ENCODE measurements at regions not wholly inside any gene's neighbourhood (a gene's known extent, or its start where the extent isn't known, plus 50 kb on each side); places are given as distances from the start of the nearest gene placed in this dataset.

DNA sequence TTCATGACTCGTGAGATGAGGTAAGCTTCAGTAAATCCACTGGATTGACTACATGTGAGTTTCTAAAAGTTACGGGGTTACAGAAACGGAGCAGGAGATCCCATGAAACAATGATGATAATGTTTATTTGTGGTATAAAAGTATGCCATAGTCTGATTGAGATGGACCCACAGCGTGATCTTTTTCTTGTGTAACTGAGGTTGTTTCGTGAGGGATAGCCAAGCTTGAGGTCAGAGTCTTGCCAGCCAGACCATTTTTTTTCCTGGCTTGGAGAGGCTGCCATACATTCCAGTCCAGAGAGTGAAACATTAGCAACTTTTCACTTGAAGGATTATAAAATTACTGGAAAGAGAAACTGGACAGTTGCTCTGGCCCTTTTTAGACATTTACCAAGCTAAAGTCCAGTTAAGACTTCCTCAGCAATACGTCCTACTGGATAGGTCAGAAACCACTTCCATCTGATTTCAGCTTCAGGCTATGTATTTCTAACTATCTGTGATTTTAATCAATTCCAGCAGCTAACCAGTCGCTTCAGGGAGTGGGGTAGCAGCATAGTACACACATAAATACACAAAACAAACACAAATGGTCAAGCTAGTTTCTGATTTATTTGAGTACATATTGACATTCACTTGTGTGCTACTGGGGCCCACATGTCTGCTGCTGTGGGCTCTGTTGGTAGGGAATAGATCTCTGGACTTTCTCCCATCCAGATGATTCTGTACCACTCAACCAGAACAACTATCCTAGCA lies 194.6 kb downstream of the POSTN start:
- no peak for DNase-seq

DNA sequence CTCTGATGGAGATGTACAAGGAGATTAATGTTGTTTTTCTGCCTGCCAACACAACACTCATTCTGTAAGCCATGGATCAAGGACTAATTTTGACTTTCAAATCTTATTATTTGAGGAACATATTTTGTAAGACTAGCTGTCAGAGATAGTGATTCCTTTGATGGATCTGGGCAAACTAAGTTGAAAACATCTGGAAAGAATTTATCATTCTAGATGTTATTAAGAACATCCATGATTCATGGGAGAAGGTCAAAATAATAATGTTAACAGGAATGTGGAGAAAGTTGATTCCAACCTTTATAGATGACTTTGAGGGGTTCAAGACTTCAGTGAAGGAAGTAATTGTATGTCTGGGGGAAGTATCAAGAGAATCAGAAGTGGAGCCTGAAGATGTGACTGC lies 196.8 kb downstream of the POSTN start:
- DNase-seq = no peak

DNA sequence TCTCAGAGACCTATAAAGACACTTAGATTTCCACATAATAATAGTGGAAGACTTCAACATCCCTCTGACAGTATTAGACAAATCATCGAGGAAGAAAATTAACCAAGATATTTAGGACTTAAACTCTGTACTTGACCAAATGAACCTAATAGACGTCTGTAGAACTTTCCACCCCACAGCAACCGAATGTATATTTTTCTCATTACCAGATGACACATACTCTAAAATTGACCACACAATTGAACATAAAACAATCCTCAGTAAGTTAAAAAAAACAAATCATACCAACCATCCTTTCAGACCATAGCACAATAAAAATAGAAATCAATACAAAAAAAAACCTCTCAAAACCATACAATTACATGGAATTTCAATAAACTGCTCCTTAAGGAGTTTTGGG lies 201.0 kb downstream of the POSTN start:
- no peak for DNase-seq

DNA sequence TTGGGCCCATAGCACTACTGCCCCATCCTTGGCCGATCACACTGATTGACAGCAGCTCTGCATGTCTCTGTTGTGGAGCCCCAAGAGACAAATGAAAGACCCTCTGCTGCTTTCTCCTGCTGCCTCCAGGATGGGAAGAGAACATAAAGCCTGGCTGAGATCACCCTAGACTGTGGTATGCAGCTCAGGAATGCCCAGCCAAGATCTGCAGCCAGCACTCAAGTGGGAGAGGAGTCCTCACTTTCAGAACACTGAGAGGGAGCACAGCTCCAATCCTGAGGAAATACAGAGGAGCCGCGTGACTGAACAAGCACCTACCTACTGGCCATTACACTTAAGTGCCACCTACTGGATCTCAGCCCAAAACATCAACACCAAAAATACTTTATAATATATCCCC lies 203.0 kb downstream of the POSTN start:
- DNase-seq = no peak

DNA sequence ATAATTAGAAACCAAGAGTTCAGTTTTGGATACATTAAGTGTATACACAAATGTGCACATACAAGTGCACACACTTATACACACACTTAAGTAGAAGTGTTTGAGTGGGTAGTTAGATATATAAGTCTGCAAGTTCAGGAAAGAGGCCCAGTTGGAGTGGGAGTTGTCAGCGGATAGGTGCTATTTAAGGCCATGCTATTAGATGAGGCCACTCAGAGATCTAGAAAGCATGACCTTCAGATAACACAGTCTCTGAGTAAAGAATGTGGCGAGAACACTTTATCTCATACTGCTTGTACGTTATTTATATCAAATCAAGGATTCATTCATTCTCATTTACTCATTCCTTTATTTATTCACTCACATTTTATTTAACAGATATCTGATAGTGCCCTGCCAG lies 206.2 kb downstream of the POSTN start:
- DNase-seq = no peak

- no peak for DNase-seq
Observed at GRCh38 chr13:37390735-37391134, 207.8 kb downstream of the POSTN start.

DNA sequence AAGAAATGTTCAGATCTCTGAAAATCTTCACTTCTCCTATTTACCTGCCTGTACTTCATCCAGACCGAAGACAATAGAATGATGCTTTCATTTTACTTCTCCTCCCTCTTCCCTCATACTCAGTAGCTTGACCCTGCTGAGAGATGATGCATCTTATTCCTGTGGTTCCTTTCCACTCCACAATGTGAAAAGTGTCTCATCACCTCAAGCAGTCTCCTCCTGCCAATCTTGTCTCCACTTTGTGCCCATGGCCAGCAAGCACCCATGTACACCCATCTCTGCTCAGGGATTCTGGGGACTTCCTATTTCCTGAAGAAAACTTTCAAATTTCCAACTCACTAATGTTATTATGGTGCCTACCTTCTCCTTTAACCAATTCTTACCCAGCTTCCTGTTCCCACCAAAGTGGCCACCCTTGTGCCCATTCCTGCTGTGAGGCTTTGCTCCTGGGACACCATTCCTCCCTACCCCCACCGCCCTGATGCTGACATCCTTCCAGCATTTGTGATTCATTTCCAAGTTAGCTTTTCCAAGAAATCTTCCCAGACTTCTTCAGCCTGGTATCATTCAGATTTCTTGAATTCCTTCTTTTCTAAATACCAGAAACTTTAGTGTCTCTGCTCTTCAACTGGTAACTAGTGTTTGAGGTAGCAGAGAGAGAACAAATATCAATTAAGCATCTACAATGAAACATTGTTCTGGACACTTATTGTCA lies 212.5 kb downstream of the POSTN start:
- no peak for DNase-seq

DNA sequence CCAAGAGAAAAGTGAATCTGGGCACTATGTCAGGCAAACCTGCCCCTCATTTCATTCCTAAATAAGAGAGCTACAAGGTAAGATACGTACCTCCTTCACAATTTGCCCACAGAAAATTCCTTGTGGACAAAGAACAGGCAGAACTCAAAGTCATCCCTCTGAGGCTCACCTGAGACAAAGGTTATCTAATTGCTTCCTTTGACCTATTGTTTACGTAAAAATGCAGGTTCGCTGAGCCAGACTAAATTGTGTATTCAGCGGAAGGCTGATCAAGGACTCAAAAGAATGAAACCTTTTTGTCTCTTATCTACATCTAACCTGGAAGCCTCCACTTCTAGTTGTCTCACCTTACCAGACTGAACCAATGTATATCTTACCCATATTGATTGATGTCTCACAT lies 213.3 kb downstream of the POSTN start:
- no peak for DNase-seq

DNA sequence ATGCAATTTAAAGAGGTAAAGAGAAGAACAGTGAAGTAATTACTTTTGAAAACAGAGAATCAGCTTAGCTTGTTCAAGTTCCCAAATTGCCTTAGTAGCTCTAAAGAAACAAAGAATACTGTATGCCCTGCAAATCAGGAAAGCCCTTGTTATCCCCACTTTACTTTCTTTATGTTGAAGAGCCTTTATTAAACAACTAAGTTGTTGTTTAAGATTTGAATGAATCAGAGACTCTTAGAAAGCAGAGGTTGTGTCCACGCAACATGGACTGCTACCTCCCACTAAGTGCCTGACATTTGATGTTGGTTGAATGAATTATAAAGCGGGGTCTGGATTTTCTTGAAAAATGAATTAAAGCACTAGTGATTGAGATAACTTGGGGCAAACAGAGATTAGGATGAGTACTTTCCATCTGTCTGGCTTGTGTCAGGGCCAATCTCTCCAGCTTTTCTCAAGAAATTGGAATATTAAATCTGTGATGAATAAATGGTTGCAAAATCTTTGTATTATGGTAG lies 214.7 kb downstream of the POSTN start:
- no peak for DNase-seq

GRCh38 chr13:37383046-37383445 lies 215.5 kb downstream of the POSTN start:
- no peak for DNase-seq

DNA sequence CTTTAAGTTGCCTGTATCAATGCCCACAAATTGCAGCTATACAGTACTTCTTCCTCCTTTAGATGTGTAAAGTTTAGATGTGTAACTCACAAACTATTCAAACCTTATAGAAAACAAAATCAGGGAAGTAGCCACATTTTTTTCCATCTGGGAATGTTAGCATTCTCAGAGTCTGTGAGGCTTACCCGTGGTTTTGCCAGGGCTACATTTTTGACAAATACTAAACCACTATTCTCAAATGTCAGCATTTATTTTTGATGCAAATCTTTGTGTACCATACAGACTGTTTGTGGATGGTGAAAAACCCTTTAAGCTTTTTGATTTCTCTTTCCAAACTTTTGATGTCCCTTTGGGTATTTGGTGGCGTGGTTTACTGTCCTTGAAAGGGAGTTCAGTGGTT lies 216.4 kb downstream of the POSTN start:
- no peak for DNase-seq

- DNase-seq = no peak
Observed at GRCh38 chr13:37381502-37381901, 217.1 kb downstream of the POSTN start.

- DNase-seq = no peak
Observed at GRCh38 chr13:37379841-37380240, 218.7 kb downstream of the POSTN start.

DNA sequence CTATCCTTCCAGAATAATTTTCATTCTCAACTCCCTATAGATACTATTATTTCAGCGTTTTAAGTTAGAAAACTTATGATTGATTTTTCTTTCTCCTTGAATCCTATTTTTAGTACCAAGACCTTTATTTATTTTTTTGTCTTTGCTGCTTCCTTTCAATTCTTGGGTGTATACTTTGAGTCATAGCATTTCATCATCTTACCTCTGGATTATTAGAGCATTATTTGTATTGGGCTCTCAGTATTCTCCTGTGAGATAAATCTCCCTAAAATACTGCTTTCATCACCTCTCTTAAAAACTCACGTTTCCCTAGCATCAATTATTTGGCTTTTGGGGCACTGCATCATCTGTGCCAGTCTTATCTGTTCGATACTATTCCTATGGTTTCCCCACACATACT lies 222.8 kb downstream of the POSTN start:
- no peak for DNase-seq

- DNase-seq = no peak
Observed at GRCh38 chr13:37375071-37375470, 223.5 kb downstream of the POSTN start.

GRCh38 chr13:37369616-37370015 lies 229.0 kb downstream of the POSTN start:
- no peak for DNase-seq

DNA sequence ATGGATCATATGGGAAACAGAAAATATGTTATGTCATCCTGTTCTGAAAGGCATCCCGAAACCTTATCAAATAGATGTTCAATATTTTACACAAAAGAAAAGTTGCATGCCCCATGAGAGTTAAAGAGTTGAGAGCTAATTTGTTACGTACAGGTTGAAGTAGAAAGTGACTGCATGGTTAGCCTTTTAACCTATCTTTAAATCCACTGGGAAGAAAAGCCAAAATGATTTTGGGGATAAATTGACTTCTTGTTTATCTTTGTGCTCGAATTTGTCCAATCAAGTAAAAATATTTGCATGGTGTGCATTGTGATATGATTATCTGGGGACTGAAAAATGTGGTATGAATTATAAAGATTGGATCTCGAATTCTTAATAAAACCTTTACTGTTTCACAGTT lies 230.1 kb downstream of the POSTN start:
- DNase-seq = no peak

DNA sequence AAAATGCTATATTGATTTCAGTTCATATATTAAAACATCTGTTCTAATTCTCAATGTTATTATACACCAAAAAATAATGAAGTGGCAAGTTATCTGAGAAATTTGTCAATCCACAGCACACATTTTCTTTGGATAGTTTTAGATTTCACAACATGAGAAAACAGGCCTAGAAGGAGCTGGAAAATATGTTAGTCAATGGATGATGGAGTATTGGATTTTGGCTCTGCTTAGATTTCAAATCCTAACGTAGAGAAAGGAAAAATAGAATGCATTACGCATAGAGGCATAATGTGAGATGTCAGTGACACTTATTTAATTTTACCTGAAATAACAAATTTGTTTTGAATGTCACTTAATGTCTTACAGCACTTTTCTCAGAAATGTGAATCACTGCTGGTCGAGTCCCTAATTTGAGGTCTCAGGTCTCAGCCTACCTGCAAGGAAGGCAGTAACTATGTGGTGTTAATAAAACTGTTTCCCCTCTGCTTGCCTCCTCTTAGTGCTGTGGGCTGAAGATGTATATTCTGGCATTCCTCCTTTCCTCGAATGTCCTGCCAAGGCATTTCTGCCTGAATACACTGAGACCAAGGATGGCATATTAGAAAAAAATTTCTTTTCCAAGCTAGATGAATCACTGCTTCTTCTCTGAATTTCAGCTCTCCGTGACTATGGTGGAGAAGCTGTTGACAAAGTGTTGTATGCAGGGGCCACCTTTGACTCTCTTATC lies 232.4 kb downstream of the POSTN start:
- no peak for DNase-seq

GRCh38 chr13:37365496-37365895 lies 233.1 kb downstream of the POSTN start:
- no peak for DNase-seq

DNA sequence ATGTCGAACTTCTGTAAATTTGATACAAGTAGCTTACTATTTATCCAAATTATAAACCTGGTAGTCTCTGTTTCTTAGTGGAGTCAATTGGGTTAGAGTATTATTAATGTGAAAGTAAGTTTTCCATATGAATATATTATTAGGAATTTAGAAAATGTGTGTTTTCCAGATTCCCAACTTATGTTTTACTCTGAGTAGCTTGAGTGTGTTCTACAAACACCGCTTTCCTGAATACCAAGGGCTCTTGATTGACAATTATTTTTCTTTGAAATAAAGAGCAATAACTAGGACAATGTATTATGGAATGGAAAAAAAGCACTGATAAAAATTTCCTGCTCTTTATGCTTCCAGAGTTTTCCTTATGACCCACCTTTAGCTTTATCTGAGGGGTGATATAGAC lies 233.6 kb downstream of the POSTN start:
- no peak for DNase-seq

DNA sequence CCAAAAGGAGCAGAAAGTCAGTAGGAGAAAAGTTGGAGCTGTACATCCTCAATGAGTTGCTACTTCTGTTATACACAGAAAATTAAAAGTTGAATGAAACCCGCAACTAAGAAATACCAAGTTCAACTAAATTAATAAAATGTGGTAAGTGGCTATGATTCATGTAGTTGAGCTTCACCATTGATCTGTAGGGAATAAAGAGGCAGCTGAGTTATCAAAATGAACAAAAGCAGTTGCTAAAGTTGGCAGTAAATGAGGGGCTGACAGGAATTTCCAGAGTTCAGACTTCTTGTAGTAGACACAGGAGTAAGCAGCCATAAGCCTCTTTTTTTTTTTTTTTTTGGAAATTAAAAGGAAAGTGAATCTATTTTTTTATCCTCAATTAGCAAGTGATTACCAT lies 234.6 kb downstream of the POSTN start:
- DNase-seq = no peak

GRCh38 chr13:37361608-37362007 lies 237.0 kb downstream of the POSTN start:
- no peak for DNase-seq

DNA sequence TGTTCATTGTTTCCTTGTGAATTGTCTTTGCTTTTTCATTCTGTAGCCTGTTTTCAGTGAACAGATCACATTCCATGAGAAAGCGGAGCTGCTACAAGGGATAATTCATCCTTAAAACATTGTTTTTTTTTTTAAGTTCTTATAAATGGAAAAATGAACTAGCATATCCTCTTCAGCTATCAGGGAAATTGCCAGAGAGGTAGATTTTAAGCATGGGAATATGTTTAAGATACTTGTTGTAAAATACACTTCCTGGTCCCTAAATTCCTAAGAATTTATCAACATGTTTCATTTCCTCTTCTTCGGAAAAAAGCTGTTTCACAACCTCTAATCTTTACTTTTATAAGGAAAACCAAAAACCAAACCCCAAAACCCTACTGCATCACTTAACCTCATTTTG lies 238.0 kb downstream of the POSTN start:
- DNase-seq = no peak

DNA sequence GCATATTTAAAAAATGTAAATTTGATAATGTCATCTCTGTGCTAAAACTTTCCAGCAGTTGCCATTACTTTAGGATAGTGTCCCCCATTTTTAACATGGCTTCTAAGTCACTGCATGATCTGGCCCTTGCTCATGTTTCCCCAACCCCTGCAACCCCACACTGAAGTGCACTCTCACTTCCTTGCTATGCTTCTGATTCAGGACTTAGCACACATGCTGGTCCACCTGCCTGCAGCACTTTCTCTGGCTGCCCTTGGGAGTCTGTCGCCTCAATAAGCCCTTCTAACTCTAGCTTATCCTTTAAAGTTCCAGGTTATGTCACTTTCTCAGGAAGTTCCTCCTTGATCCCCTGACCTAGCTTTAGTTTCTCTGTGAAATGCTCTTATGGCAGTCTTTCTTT lies 241.0 kb downstream of the POSTN start:
- no peak for DNase-seq
